ENCODE measurements at regions not wholly inside any gene's neighbourhood (a gene's known extent, or its start where the extent isn't known, plus 50 kb on each side); places are given as distances from the start of the nearest gene placed in this dataset.
"Not testable (repeated sequence)": the region's sequence is repeated elsewhere in the genome, so short reads cannot be mapped to it uniquely, and the experiment has no call there.

DNA sequence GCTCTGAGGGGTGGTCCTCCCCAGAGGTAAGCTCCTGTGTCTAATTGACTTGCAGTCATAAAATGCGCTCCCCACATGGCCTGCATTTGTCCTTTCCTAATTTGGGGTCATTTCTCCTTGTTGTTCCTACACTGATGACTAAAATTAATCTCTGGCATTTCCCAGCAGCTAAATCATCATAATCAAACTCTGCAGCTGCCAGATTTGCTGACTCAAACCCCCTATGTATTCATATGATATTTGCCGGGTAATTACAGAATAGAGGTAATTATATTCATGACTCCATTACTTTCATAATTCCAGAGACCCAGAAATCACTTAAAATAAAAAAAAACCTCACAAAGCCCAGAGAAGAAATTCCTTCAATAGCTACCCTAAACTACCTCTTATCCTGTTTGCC is 331.4 kb upstream of the KLHL29 start:
- no TSS peak for BruUV-seq (replicated peaks)
- Histone ChIP-seq H3K9me3 (ENCODE audit: control insufficient read depth, insufficient read depth, low read depth, low read length) (no peaks in the 10 kb centered on the region), H3K27me3 (ENCODE audit: control insufficient read depth, insufficient read depth, low read length) (no peaks in the 10 kb centered on the region; the same call in 1 of the 2 replicates), H3K36me3 (ENCODE audit: control insufficient read depth, insufficient read depth, low read length) (no peaks in the 10 kb centered on the region), H3K27ac (ENCODE audit: low read length) (no peak overlapping the region), H3K4me1 (ENCODE audit: control insufficient read depth, insufficient read depth, low read length) (no peaks in the 10 kb centered on the region), H3K4me3 (ENCODE audit: low read depth in 2 of 2, low read length in 2 of 2) (no peak overlapping the region)
- in situ Hi-C loops (cut with HindIII; ENCODE audit: low pct_unique_long_range_greater_than_20kb, low sequenced_read_pairs), result no loop called here
- DNase-seq (ENCODE audit: low read depth, low spot score) (no peak), ATAC-seq (no peak)
- ChIA-PET CTCF (no interaction called here), POLR2A (no interaction called here)
- intact Hi-C loops (cut with micrococcal nuclease; ENCODE audit: unreplicated experiment), result no loop called here
- TF ChIP-seq TCF7L2 (IDR thresholded peaks at IDR 0.05; ENCODE audit: low read depth, low read length), result no peak
- TF ChIP-seq POLR2AphosphoS5 (IDR thresholded peaks at IDR 0.05; ENCODE audit: low read depth, low read length), result no peak
- TF ChIP-seq, protein P1, sequence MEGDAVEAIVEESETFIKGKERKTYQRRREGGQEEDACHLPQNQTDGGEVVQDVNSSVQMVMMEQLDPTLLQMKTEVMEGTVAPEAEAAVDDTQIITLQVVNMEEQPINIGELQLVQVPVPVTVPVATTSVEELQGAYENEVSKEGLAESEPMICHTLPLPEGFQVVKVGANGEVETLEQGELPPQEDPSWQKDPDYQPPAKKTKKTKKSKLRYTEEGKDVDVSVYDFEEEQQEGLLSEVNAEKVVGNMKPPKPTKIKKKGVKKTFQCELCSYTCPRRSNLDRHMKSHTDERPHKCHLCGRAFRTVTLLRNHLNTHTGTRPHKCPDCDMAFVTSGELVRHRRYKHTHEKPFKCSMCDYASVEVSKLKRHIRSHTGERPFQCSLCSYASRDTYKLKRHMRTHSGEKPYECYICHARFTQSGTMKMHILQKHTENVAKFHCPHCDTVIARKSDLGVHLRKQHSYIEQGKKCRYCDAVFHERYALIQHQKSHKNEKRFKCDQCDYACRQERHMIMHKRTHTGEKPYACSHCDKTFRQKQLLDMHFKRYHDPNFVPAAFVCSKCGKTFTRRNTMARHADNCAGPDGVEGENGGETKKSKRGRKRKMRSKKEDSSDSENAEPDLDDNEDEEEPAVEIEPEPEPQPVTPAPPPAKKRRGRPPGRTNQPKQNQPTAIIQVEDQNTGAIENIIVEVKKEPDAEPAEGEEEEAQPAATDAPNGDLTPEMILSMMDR (IDR thresholded peaks at IDR 0.05), result no peak
- TF ChIP-seq, protein P2, sequence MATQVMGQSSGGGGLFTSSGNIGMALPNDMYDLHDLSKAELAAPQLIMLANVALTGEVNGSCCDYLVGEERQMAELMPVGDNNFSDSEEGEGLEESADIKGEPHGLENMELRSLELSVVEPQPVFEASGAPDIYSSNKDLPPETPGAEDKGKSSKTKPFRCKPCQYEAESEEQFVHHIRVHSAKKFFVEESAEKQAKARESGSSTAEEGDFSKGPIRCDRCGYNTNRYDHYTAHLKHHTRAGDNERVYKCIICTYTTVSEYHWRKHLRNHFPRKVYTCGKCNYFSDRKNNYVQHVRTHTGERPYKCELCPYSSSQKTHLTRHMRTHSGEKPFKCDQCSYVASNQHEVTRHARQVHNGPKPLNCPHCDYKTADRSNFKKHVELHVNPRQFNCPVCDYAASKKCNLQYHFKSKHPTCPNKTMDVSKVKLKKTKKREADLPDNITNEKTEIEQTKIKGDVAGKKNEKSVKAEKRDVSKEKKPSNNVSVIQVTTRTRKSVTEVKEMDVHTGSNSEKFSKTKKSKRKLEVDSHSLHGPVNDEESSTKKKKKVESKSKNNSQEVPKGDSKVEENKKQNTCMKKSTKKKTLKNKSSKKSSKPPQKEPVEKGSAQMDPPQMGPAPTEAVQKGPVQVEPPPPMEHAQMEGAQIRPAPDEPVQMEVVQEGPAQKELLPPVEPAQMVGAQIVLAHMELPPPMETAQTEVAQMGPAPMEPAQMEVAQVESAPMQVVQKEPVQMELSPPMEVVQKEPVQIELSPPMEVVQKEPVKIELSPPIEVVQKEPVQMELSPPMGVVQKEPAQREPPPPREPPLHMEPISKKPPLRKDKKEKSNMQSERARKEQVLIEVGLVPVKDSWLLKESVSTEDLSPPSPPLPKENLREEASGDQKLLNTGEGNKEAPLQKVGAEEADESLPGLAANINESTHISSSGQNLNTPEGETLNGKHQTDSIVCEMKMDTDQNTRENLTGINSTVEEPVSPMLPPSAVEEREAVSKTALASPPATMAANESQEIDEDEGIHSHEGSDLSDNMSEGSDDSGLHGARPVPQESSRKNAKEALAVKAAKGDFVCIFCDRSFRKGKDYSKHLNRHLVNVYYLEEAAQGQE (IDR thresholded peaks at IDR 0.05; ENCODE audit: insufficient read depth in 1 of 2, low read depth in 2 of 2, low read length in 1 of 2), result no peak
- TF ChIP-seq SIN3A (IDR thresholded peaks at IDR 0.05; ENCODE audit: borderline replicate concordance, insufficient read depth, low read depth, low read length), result no peak

GRCh38 chr2:23055251-23055650 is 329.7 kb upstream of the KLHL29 start:
- no TSS peak for BruUV-seq (replicated peaks)
- no peak for DNase-seq (ENCODE audit: low read depth, low spot score)

GRCh38 chr2:23056846-23057245 is 328.1 kb upstream of the KLHL29 start:
- H3K4me3 ChIP-seq (ENCODE audit: low read depth in 2 of 2, low read length in 2 of 2); H3K9me3 ChIP-seq (ENCODE audit: control insufficient read depth, insufficient read depth, low read depth, low read length); in situ Hi-C loops (cut with HindIII; ENCODE audit: low pct_unique_long_range_greater_than_20kb, low sequenced_read_pairs); ATAC-seq; H3K27ac ChIP-seq (ENCODE audit: low read length); H3K27me3 ChIP-seq (ENCODE audit: control insufficient read depth, insufficient read depth, low read length); H3K4me1 ChIP-seq (ENCODE audit: control insufficient read depth, insufficient read depth, low read length); H3K36me3 ChIP-seq (ENCODE audit: control insufficient read depth, insufficient read depth, low read length); BruUV-seq (replicated peaks); CTCF ChIA-PET; DNase-seq (ENCODE audit: low read depth, low spot score); POLR2A ChIA-PET; intact Hi-C loops (cut with micrococcal nuclease; ENCODE audit: unreplicated experiment): not testable (repeated sequence)

More at GRCh38 chr2:23055251-23055650, 329.7 kb upstream of the KLHL29 start:
- H3K27ac ChIP-seq (ENCODE audit: low read length), result no peak overlapping the region
- in situ Hi-C loops (cut with HindIII; ENCODE audit: low pct_unique_long_range_greater_than_20kb, low sequenced_read_pairs) (no loop called here), intact Hi-C loops (cut with micrococcal nuclease; ENCODE audit: unreplicated experiment) (no loop called here)
- ChIA-PET CTCF (no interaction called here), POLR2A (no interaction called here)
- no peaks in the 10 kb centered on the region for H3K9me3 ChIP-seq (ENCODE audit: control insufficient read depth, insufficient read depth, low read depth, low read length)
- ATAC-seq, result no peak
- TF ChIP-seq POLR2AphosphoS5 (IDR thresholded peaks at IDR 0.05; ENCODE audit: low read depth, low read length) (no peak), TCF7L2 (IDR thresholded peaks at IDR 0.05; ENCODE audit: low read depth, low read length) (no peak), SIN3A (IDR thresholded peaks at IDR 0.05; ENCODE audit: borderline replicate concordance, insufficient read depth, low read depth, low read length) (no peak)
- TF ChIP-seq, protein P1 (IDR thresholded peaks at IDR 0.05), result no peak
- TF ChIP-seq, protein P2 (IDR thresholded peaks at IDR 0.05; ENCODE audit: insufficient read depth in 1 of 2, low read depth in 2 of 2, low read length in 1 of 2), result no peak
- no peak overlapping the region for H3K4me3 ChIP-seq (ENCODE audit: low read depth in 2 of 2, low read length in 2 of 2)
- H3K36me3 ChIP-seq (ENCODE audit: control insufficient read depth, insufficient read depth, low read length), result no peaks in the 10 kb centered on the region
- H3K4me1 ChIP-seq (ENCODE audit: control insufficient read depth, insufficient read depth, low read length), result no peaks in the 10 kb centered on the region
- H3K27me3 ChIP-seq (ENCODE audit: control insufficient read depth, insufficient read depth, low read length), result no peaks in the 10 kb centered on the region

Measured in Panc1 (cell line).